H1 (cell line): ENCODE measurements at regions not wholly inside any gene's neighbourhood (a gene's known extent, or its start where the extent isn't known, plus 50 kb on each side); places are given as distances from the start of the nearest gene placed in this dataset.

ENCODE experiments used
- CTCF ChIA-PET: fragments of 300-600 bp; sonication (Branson Sonifier 250); formaldehyde crosslinking; loops from one replicate; lab custom pipeline; 2021; ENCODE audit not compliant: partially characterized antibody; lab: Charles Lee
- POLR2A ChIA-PET: fragments of 300-600 bp; sonication (Branson Sonifier 250); formaldehyde crosslinking; loops from one replicate; lab custom pipeline; 2021; ENCODE audit warnings: inconsistent platforms; ENCODE audit not compliant: partially characterized antibody; lab: Charles Lee
- DNase-seq, 2 experiments: peaks; one replicate each; pipeline versions ENCODE4 v3.0.0 to v3.0.0-alpha.2; 2010 to 2022; ENCODE audit warnings: low spot score in 2 of 2, low read depth in 1 of 2, mixed read lengths in 1 of 2
- FAIRE-seq: peaks from 2 replicates; lab custom pipeline; 2011; peaks lifted over from hg19 to GRCh38; lab: Jason Lieb, UNC
- H2AFZ ChIP-seq: 2 replicates; pipeline ENCODE4 v1.8.1; 2012; ENCODE audit warnings: low read length, inconsistent platforms
- H2AK5ac ChIP-seq: 2 replicates; pipeline ENCODE4 v1.6.1; 2013; ENCODE audit warnings: low read depth, low read length
- H2BK120ac ChIP-seq: replicated peaks from 2 replicates; pipeline ENCODE3; 2013; ENCODE audit warnings: low read depth, low read length, inconsistent platforms
- H2BK12ac ChIP-seq: 2 replicates; pipeline ENCODE4 v1.6.1; 2013; ENCODE audit warnings: low read depth, low read length
- H2BK15ac ChIP-seq: 2 replicates; pipeline ENCODE4 v1.6.1; 2013; ENCODE audit warnings: low read length
- H2BK20ac ChIP-seq: 2 replicates; pipeline ENCODE4 v1.6.1; 2013; ENCODE audit warnings: low read length
- H2BK5ac ChIP-seq: 2 replicates; pipeline ENCODE4 v1.6.1; 2013; ENCODE audit warnings: low read depth, low read length
- H3K14ac ChIP-seq: 2 replicates; pipeline ENCODE4 v1.6.1; 2013; ENCODE audit warnings: inconsistent platforms; ENCODE audit not compliant: insufficient read length
- H3K18ac ChIP-seq: 2 replicates; pipeline ENCODE4 v1.6.1; 2013; ENCODE audit warnings: low read length; ENCODE audit errors: extremely low read depth
- H3K23ac ChIP-seq: 2 replicates; pipeline ENCODE4 v1.6.1; 2013; ENCODE audit warnings: inconsistent platforms; ENCODE audit not compliant: insufficient read length
- H3K23me2 ChIP-seq: 2 replicates; pipeline ENCODE4 v1.6.1; 2013; ENCODE audit warnings: low read depth, low read length
- H3K27ac ChIP-seq: 2 replicates; pipeline ENCODE4 v1.6.1; 2011; ENCODE audit warnings: low read depth, low read length, inconsistent platforms
- H3K27me3 ChIP-seq, 4 experiments: replicated peaks in 1 of 4; 1 replicate in 1 of 4; 2 replicates in 3 of 4; pipeline versions ENCODE4 v1.6.1 to v1.8.1; 2011 to 2013; ENCODE audit warnings: low read length in 3 of 4, mild to moderate bottlenecking in 3 of 4, inconsistent platforms in 2 of 4, mixed read lengths in 2 of 4, moderate library complexity in 1 of 4; ENCODE audit not compliant: control insufficient read depth in 3 of 4, insufficient read depth in 3 of 4; ENCODE audit errors: extremely low read depth in 1 of 4
- H3K36me3 ChIP-seq, 4 experiments: 2 replicates each; pipeline versions ENCODE4 v1.6.1 to v1.8.1; 2011 to 2013; ENCODE audit warnings: mild to moderate bottlenecking in 4 of 4, low read length in 3 of 4, moderate library complexity in 2 of 4, control low read depth in 1 of 4, inconsistent platforms in 1 of 4; ENCODE audit not compliant: insufficient read depth in 4 of 4, control insufficient read depth in 2 of 4
- H3K4ac ChIP-seq: replicated peaks from 2 replicates; pipeline ENCODE3; 2013; ENCODE audit warnings: low read length, low read depth, mixed read lengths, inconsistent platforms; ENCODE audit not compliant: insufficient read length
- H3K4me1 ChIP-seq, 4 experiments: replicated peaks in 1 of 4; 1 replicate in 1 of 4; 2 replicates in 3 of 4; pipeline versions ENCODE4 v1.6.1 to v1.8.1; 2011 to 2013; ENCODE audit warnings: low read length in 3 of 4, inconsistent platforms in 2 of 4, mixed read lengths in 1 of 4; ENCODE audit not compliant: insufficient read depth in 4 of 4, control insufficient read depth in 3 of 4
- H3K4me2 ChIP-seq, 2 experiments: 2 replicates each; pipeline versions ENCODE4 v1.6.1 to v1.8.1; 2011 to 2013; ENCODE audit warnings: low read depth in 2 of 2, low read length in 2 of 2, control low read depth in 1 of 2, inconsistent platforms in 1 of 2, mild to moderate bottlenecking in 1 of 2; ENCODE audit not compliant: insufficient read depth in 1 of 2
- H3K4me3 ChIP-seq, 4 experiments: fragments of 200-600, 300-600 bp in 1 of 4; sonication (generic), shearing (Covaris generic), sonication (Bioruptor Twin) in 1 of 4; 2 replicates each; pipeline versions ENCODE4 v1.5.1 to v1.8.1; 2011 to 2016; ENCODE audit warnings: low read length in 4 of 4, low read depth in 3 of 4, control low read depth in 2 of 4, inconsistent platforms in 2 of 4, mild to moderate bottlenecking in 2 of 4, mixed read lengths in 1 of 4, moderate library complexity in 1 of 4; ENCODE audit not compliant: insufficient read depth in 2 of 4; ENCODE audit errors: extremely low read depth in 1 of 4
- H3K56ac ChIP-seq: replicated peaks from 2 replicates; pipeline ENCODE3; 2013; ENCODE audit warnings: low read depth, mild to moderate bottlenecking, mixed read lengths, low read length, inconsistent platforms; ENCODE audit not compliant: insufficient read length
- H3K79me1 ChIP-seq: 2 replicates; pipeline ENCODE4 v1.6.1; 2013; ENCODE audit warnings: low read depth, low read length, control low read depth
- H3K79me2 ChIP-seq, 2 experiments: 2 replicates each; pipeline versions ENCODE4 v1.6.1 to v1.8.1; 2012 to 2013; ENCODE audit warnings: low read length in 2 of 2, mild to moderate bottlenecking in 2 of 2, inconsistent platforms in 1 of 2; ENCODE audit not compliant: insufficient read depth in 2 of 2, control insufficient read depth in 1 of 2
- H3K9ac ChIP-seq, 4 experiments: replicated peaks in 1 of 4; 1 replicate in 1 of 4; 2 replicates in 3 of 4; pipeline versions ENCODE4 v1.6.1 to v1.8.1; 2011 to 2013; ENCODE audit warnings: low read depth in 3 of 4, low read length in 3 of 4, control low read depth in 2 of 4, mild to moderate bottlenecking in 2 of 4, moderate library complexity in 2 of 4, inconsistent platforms in 1 of 4; ENCODE audit errors: extremely low read depth in 1 of 4
- H3K9me3 ChIP-seq, 2 experiments: 2 replicates each; pipeline versions ENCODE4 v1.6.1 to v1.8.1; 2012 to 2013; ENCODE audit warnings: mild to moderate bottlenecking in 2 of 2, moderate library complexity in 2 of 2, control low read depth in 1 of 2, inconsistent platforms in 1 of 2, low read depth in 1 of 2, low read length in 1 of 2, mixed read lengths in 1 of 2; ENCODE audit not compliant: insufficient read depth in 2 of 2
- H4K20me1 ChIP-seq, 2 experiments: replicated peaks in 1 of 2; 2 replicates each; pipeline versions ENCODE3 to v1.8.1; 2011 to 2013; ENCODE audit warnings: inconsistent platforms in 2 of 2, low read length in 2 of 2, mild to moderate bottlenecking in 1 of 2; ENCODE audit not compliant: insufficient read depth in 2 of 2, control insufficient read depth in 1 of 2
- H4K5ac ChIP-seq: 2 replicates; pipeline ENCODE4 v1.6.1; 2013; ENCODE audit warnings: low read length, low read depth, mixed read lengths, inconsistent platforms; ENCODE audit not compliant: insufficient read length
- H4K8ac ChIP-seq: 2 replicates; pipeline ENCODE4 v1.8.0; 2013; ENCODE audit warnings: mild to moderate bottlenecking, moderate library complexity, low read length, inconsistent platforms; ENCODE audit not compliant: insufficient read depth; ENCODE audit errors: extremely low read depth
- H4K91ac ChIP-seq: replicated peaks from 2 replicates; pipeline ENCODE3; 2013; ENCODE audit warnings: low read length, mixed read lengths, inconsistent platforms; ENCODE audit not compliant: insufficient read length
- MAX ChIP-seq: IDR thresholded peaks from 2 replicates; pipeline ENCODE4 v1.6.1; 2012; ENCODE audit warnings: inconsistent platforms
- SIX5 ChIP-seq: IDR thresholded peaks from 2 replicates; pipeline ENCODE4 v1.6.1; 2011; ENCODE audit warnings: mild to moderate bottlenecking, low read depth, low read length
- USF2 ChIP-seq: IDR thresholded peaks from 2 replicates; pipeline ENCODE4 v1.6.1; 2011; ENCODE audit warnings: low read length, improper control_type of control experiment
- WGBS, 2 experiments: shearing (Covaris generic) in 1 of 2; methylation state at CpG; one replicate each; pipeline versions ENCODE4 v1.1.6 to v1.1.7; 2013 to 2015; ENCODE audit warnings: low lambda C conversion rate in 2 of 2, mixed read lengths in 2 of 2, inconsistent platforms in 1 of 2, low coverage in 1 of 2, missing lambda C conversion rate in 1 of 2; ENCODE audit not compliant: insufficient replicate concordance in 2 of 2, insufficient coverage in 1 of 2, insufficient read length in 1 of 2; ENCODE audit errors: extremely low coverage in 1 of 2, missing lambda C conversion rate in 1 of 2; 5-methylcytosine and 5-hydroxymethylcytosine counted together

GRCh38 chr2:139218181-139218580, 438.0 kb upstream of the NXPH2 start:
- no peak overlapping the region for H3K4me3 ChIP-seq
- no peak overlapping the region for H2BK120ac ChIP-seq
- FAIRE-seq (no peak), DNase-seq (no peak)
- no peak overlapping the region for H3K23ac ChIP-seq
- no peaks in the 10 kb centered on the region for H3K23me2 ChIP-seq
- H2BK20ac ChIP-seq = no peak overlapping the region
- no peak overlapping the region for H2BK15ac ChIP-seq
- H3K4ac ChIP-seq = no peak overlapping the region
- no peak overlapping the region for H4K5ac ChIP-seq
- no peak overlapping the region for H3K4me2 ChIP-seq
- no peaks in the 10 kb centered on the region for H3K79me2 ChIP-seq
- no peaks in the 10 kb centered on the region for H3K27me3 ChIP-seq
- H3K27ac ChIP-seq = no peak overlapping the region
- H3K4me1 ChIP-seq = no peaks in the 10 kb centered on the region
- ChIA-PET POLR2A (interaction anchor here (0.8 kb wide), 1 partner anchor 12 kb away, joined by 3 read pairs; no protein-coding TSS in a partner anchor), CTCF (interaction anchor here (1.0 kb wide), 1 partner anchor 10 kb away, joined by 3 read pairs; no protein-coding TSS in a partner anchor)
- no peak overlapping the region for H2AK5ac ChIP-seq
- H3K36me3 ChIP-seq = no peaks in the 10 kb centered on the region
- H3K56ac ChIP-seq = no peak overlapping the region
- 76% methylated on average over 1 of the region's 1 CpG; no CpG with 5 or more reads in 1 of the 2 experiments for WGBS, 2 experiments
- no peaks in the 10 kb centered on the region for H3K79me1 ChIP-seq
- H4K20me1 ChIP-seq = no peaks in the 10 kb centered on the region
- no peak overlapping the region for H2AFZ ChIP-seq
- H2BK12ac ChIP-seq = no peak overlapping the region
- no peak overlapping the region for H3K14ac ChIP-seq
- H3K18ac ChIP-seq = no peak overlapping the region
- H4K91ac ChIP-seq = no peak overlapping the region
- H3K9me3 ChIP-seq = no peaks in the 10 kb centered on the region
- no peak overlapping the region for H2BK5ac ChIP-seq
- H3K9ac ChIP-seq = no peak overlapping the region
- no peak overlapping the region for H4K8ac ChIP-seq
- TF ChIP-seq USF2 = no peak
- TF ChIP-seq MAX = no peak
- no peak for TF ChIP-seq SIX5
